HG02973 (cell line): ENCODE measurements at regions not wholly inside any gene's neighbourhood (a gene's known extent, or its start where the extent isn't known, plus 50 kb on each side); places are given as distances from the start of the nearest gene placed in this dataset.
"Not testable (repeated sequence)": the region's sequence is repeated elsewhere in the genome, so short reads cannot be mapped to it uniquely, and the experiment has no call there.

ENCODE experiments used
- ATAC-seq: cut with Tn5 transposase; IDR thresholded peaks from one replicate; pipeline ENCODE4 v1.9.1; 2021; ENCODE audit warnings: moderate library complexity; ENCODE audit not compliant: unreplicated experiment

DNA sequence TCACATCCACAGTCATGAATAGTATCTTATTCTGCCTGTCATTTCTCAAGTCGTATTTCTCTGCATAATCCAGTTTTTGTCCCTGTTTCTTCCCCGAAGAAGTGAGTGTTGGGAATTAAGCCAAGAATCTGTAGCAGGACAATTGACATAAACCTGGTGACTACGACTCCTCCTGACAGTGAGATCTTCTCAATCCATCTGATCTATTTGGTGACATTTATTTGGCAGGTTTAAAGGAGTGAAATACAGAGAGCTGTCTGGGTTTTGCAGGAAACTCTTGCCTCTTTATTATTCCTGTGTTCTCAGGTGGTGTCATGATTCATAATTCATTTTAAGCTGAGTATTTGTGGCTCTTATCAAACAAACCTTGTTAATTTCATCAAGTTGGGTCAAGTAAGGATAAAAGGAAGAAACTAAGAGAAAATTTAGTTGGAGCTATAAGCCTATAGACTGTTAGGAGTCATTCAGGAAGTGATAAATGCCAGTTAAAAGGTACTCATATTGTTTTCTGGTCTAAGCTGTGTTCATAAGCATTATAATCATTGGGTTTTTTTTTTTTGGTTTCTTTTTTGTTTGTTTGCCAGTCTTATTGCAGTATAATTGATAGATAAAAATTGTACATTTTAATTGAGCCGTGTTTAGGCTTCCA lies 95.9 kb upstream of the PCSK1 start:
- ATAC-seq: no peak

DNA sequence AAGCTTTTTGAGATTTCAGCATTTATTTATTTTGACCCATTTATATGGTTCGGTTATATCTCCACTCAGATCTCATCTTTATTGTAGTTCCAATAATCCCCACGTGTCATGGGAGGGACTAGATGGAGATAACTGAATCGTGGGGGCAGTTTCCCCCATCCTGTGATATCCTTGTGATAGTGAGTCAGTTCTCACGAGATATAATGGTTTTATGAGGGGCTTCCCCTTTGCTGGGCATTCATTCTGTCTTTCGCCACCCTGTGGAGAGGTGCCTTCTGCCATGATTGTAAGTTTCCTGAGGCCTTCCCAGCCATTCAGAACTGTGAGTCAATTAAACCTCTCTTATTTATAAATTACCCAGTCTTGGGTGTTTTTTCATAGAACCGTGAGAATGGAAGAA lies 96.5 kb upstream of the PCSK1 start:
- ATAC-seq: no peak

DNA sequence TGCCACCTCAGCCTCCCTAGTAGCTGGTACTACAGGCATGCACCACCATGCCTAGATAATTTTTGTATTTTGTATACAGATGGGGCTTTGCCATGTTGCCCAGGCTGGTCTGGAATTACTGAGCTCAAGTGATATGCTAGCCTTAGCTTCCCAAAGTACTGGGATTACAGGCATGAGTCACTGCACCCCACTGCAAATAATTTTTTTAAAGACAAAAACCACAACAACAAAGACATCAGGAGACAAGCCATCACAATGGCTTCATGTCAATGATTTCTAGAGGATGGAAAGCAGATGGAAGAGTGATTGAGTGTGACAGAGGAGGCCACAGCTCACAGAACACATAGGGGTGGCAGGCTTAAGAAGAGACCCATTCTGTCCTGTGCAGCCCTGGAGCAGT lies 97.9 kb upstream of the PCSK1 start:
- no peak for ATAC-seq

DNA sequence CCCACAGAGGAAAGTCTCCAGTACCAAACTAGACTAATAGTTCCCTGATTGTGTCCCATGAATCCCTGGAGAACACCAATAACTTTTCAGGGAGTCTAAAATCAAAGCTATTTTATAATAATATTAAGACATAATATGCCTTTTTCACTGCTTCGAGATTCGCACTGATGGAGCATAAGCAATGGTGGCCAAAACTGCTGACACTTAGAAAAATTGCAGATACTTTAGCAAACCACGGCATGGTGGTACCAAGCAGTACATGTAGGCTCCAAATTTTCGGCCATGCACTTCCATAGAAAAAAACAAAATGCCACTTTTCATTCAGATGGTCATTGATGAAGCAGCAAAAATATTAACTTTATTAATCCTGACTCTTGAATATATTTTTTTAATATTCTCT lies 100.3 kb upstream of the PCSK1 start:
- no peak for ATAC-seq

DNA sequence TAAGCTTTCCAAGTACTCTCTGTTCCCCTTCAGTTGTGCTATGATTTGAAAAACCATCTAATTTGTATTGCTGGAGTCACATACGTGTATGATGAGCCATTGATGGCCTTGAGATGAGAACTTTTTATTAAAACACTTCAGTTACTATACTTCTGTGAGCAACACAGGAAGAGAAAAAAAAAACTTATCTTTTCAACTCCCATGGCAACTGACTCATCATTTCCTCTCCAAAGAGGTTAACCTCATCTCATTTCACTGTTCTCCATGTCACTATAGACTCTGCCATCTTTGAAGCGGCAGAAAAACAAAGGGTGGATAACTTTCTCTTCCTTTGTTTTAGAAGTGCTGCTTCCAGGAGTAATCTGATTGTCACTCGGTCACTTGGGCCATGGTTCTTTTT lies 104.3 kb upstream of the PCSK1 start:
- ATAC-seq: no peak

DNA sequence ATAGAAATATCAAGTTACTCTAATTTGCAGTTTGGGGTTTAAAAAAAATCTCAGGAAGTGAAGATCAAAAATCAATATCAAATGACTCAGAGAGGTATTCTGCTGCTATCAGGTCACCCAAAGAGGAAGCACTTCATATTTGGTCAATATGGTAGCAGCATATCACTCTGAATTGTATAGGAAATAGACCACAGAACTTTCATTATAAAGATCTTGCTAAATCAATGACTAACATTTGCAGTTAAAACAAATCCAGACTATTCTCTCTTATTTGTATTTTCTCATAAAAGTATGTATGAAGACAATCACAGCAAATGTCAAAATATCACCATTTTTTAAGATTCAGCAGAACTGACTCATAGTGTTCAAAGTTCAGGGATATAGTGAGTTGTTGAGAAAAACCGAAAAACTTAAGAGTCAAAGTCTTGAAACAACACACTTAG lies 105.8 kb upstream of the PCSK1 start:
- ATAC-seq: no peak

DNA sequence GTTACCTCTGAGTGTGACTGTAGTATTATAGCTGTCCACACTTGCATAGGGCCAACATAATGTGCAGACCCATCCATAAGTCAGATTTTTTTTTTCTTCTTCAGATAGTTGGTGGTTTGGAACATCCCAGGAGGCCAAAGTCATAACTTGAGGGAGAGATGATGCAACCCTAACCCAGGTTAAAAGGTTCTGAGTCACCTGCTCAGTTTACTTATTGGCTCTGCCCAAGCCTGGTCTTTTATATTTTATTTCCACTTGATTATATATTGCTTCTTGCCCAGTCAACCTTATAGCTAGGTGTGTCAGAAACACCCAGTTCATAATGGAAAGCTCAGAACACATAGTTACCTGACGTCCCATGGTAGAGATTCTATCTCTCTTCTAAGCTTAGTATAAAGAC lies 113.1 kb upstream of the PCSK1 start:
- no peak for ATAC-seq

DNA sequence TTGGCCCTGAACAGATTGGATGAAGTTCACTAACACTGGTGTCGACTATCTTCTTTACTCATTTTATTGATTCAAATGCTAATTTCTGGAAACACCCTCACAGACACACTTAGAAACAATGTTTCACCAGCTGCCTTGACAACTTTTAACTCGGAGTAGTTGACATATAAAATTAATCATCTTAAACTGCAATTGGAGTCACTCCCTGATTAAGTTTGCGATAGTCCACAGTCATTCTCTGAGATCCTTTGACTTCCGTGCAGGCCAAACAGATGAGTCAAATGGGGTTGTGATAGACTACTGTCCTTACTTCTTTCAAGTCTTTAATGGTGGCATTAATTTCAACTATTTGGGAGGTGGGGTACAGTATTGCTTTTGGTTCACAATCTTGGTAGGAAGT lies 114.4 kb upstream of the PCSK1 start:
- ATAC-seq: no peak

DNA sequence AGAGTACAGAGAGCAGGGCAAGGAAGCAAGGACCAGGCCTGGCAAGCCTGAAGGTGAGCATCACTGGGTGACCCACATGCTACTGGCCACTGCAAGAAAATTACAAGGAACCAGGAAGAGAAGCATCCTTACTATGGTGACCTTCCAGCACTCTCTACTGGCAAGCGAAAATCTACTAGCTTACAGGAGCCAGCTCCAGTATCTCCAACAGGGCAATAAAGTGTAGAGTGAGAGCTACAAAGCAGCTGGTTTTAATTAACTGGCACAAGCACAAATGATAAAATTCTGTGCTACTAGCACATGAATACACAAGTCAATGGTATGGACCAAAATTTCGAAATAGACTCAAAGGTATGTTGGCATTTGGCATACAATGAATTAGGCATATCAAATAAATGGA lies 113.3 kb upstream of the CAST start:
- no peak for ATAC-seq

DNA sequence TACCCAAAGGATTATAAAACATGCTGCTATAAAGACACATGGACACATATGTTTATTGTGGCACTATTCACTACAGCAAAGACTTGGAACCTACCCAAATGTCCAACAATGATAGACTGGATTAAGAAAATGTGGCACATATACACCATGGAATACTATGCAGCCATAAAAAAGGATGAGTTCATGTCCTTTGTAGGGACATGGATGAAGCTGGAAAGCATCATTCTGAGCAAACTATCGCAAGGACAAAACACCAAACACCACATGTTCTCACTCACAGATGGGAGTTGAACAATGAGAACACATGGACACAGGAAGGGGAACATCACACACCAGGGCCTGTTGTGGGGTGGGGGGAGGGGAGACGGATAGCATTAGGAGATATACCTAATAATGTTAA lies 101.3 kb upstream of the CAST start:
- not testable (repeated sequence) for ATAC-seq

DNA sequence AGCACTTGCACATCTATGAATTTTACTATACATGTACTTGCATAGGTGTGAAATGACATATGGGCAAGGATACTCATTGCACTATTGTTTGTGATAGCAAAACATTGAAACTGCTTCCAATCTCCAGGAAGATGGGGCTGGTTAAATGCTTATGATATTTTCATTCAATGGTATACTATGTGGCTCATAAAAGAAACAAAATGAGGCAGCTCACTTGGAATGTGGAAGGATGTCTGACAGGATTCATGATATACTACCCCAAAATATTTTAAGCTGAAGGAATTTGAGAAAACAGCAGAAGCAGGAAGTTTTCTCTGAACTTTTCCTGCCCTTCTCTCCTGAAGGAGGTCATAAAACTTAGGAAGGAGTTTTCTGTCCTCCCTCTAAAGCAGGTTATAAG lies 99.6 kb upstream of the CAST start:
- ATAC-seq: no peak

DNA sequence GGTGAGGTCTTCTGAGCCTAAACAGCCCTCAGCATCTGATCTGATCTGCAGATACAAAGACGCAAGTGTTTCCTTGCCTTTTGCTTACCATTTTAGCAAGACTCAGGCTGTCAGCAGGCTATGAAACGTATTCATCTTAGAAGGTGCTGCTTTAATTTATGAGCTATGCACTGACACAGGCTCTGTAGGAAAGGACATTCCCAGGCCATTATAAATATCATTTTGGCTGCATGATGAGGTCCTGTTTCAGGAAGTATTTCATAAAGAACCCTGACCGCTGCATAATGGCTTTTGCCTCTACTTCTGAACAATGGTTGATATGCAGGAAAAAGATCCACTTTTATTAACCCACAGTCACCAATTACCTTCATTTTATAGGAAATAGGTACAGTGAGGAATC lies 98.4 kb upstream of the CAST start:
- ATAC-seq: no peak

DNA sequence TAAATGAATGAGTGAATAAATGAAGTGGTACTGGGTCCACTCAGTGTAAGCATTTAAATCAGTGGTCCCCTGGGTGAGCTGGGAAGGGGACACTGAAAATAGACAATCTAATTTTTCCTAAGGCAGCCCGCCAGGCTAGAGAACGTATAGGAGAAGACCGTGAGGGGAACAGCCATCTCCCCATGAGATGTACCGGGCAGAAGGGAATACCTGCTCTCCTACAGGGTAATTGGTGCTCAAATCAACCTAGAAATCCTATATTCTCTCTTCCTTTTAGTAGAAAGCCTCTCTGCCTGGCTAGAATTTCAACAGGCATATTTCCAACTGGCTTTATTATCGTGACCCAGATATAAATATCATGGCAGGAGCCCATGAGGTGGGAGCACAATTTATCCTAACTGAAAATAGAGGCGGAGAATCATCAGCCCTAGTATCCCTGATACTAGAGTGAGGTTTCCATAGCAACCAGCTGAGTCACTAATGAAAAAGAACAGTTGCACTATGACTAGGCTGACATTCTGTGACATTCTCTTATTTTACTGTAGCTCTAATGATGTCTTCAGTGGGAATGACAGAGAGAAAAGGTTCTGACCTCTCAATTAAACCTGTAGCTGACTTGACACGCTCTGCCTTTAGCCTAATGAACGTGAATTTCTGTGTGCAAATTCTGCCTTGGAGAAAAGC lies 96.5 kb upstream of the CAST start:
- peak; percentile 92 for ATAC-seq

DNA sequence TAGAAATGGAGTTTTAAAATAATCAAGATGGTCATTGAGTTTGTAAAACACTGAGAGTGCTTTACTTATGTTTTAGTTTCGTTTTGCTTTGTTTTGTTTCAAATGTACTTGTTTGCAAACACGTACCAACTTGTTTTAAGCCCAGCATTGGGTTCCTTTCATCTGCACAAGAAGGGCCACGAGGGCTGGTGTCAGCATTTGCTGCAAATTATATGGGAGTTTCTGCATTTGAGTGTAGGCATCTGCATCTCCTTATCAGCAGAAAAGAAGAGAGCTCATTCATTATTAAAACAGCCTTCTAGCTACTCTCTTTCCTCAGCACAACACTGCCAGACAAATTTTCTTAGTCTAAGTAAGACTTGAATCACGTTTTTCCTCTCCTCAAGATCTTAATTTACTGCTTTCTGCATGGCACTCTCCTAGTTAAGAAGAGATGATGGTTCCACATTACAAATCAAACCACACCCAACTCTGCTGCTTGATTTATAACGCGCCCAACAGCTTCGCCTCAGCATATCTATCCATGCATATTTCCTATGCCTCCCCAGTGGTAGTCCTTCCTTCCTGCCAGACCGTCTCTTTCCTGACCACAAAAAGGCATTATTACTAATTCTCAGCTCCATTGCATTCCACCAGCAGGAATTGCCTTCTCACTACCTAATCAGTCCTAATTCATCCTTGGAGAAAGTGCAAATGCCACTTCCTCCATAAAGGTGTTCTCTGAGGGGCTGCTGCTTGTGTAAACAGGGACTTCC lies 95.2 kb upstream of the CAST start:
- no peak for ATAC-seq

DNA sequence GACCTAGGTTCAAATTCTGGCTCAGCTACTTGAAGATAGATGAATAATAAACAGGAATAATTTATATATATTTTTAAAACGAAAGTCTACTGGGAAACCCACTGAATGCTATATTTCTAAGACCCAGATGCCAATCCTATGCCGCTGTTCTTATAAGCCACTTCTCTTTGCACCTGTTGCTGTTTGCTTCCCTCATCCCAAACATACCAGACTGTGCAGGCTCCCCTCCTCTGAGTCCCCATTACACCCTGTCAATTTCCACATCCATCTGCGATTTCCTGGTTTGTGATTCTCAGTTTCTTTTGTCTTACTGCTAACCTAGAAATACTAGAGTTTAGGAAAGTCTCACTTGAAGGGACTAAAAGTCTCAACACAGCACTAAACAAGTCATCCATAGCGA lies 92.8 kb upstream of the CAST start:
- ATAC-seq: no peak

DNA sequence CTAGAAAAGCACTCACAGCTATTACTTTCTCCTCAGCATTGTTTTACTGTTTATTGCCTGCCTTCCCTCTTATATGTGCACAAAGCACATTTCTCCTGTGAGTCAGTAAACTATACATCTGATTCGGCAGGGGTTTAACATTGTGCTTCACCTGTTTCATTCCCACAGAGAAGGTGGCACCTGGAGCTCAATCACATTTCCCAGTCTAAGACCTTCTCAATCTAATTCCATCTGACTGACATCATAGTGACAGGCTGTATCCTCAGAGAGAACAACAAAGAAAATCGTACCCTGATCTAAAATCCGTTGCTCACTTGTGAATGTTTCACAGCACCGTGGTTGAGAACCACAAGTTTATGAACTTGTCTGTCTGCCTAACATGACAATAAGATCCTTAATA lies 92.4 kb upstream of the CAST start:
- no peak for ATAC-seq

DNA sequence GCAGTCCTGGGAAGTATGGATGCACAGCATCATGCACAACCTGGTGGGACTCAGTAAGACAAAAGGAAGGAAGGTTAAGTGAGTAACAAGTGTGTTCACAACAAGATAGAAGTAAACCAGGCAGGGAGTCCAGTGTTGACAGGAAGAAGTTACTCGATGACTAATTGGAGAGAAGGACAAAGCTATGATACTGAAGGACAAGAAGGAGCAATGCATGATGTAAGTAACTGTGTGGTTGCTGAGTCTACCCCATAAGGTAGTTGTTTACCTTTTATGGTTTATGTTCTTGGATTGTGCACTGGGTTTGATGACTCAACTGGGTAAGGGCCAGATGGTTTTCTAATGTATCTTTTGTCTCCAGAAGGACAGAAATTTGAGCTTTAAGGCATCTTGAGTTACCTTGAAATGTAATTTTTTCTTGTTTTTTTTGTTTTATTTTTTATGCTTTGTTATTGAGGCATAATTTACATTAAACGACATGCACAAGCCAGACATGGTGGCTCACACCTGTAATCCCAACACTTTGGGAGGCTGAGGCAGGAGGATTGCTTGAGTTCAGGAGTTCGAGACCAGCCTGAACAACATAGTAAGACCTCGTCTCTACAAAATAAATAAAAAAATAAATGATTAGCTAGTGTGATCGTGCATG lies 89.2 kb upstream of the CAST start:
- no peak for ATAC-seq

DNA sequence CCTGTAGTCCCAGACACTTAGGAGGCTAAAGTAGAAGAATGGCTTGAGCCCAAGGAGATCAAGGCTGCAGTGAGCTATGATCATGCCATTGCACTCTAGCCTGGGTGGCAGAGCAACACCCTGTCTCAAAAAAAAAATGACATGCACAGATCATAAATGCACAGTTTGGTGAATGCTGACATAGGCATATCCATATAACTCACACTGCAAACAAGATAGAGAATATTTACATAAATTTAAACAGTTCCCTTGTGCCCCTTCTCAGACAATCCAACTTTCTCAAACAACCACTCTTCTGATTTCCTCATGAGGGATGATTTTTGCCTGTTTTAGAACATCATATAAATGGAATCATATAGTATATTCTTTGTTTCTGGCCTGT lies 88.7 kb upstream of the CAST start:
- no peak for ATAC-seq

DNA sequence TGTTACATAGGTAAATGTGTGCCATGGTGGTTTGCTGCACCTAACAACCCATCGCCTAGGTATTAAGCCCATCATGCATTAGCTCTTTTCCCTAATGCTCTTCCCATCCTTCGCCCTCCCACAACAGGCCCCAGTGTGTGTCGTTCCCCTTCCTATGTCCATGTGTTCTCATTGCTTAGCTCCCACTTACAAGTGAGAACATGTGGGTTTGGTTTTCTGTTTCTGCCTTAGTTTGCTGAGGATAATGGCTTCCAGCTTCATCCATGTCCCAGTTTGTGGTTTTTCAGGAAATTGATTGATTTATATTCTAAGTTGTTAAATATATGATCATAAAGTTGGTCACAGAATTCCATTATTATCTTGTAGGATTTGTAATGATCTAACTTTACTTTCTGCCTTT lies 85.3 kb upstream of the CAST start:
- ATAC-seq: no peak

DNA sequence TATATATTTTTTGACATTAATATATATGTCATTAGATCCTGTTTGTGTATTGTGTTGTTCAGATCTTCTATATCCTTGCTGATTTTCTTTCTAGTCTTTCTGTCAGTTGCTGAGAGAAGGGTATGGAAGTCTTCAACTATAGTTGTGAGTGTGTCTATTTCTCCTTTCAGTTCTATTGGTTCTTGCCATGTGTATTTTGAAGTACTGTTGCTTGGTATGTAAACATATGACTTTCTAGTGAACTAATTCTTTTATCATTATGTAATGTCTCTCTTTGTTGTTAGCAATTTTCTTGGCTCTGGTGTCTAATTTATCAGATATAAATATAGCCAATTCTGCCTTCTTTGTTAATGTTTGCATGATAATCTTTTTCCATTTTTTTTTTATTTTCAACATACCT lies 84.3 kb upstream of the CAST start:
- no peak for ATAC-seq

DNA sequence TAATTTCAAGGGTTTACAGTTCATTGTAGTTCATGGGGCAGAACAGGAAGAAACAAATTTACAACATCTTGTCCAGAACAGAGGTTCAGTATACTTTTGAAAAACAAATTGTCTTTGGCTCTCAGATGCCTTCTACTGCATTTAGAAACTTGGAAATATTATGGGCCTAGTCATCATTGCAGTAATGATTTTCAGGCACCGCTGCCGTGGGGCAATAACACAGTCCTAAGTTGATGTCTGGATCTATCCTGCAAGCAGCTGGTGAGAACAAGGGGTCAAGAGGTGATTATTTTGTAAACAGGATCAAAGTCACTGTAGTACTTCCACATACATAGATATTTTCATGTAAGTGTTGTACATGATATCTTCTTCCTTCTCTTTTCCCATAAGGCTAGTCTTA lies 82.5 kb upstream of the CAST start:
- ATAC-seq: no peak

DNA sequence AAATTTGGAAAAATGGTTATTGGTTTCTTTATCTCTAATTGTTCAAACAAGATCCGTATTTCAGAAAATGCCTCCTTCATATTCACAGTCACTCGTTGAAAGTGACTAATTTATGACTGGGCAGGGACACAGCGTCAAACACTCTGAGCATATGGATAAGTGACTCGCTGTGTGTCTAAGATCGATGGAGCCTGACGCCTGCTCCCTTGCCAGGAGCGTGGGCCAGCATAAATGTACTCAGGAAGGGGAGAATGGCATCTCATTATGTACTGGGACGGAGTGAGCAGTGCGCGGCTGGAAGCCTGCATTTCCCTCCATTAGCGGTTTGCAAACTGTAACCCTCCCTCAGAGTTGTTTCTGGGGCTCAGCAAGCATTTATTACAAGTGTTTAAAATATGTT lies 79.8 kb upstream of the CAST start:
- no peak for ATAC-seq
